ENCODE measurements at regions not wholly inside any gene's neighbourhood (a gene's known extent, or its start where the extent isn't known, plus 50 kb on each side); places are given as distances from the start of the nearest gene placed in this dataset.

- no peak for DNase-seq
- Mint-ChIP-seq H3K4me1 (no peaks in the 10 kb centered on the region), H3K27me3 (ENCODE audit: low read depth, poor library complexity) (peaks cover 5% of the 10 kb centered on the region), H3K36me3 (ENCODE audit: low read depth) (no peaks in the 10 kb centered on the region), H3K4me3 (no peak overlapping the region), H3K27ac (no peak overlapping the region), H3K9me3 (no peaks in the 10 kb centered on the region)
- TF ChIP-seq, protein P1, sequence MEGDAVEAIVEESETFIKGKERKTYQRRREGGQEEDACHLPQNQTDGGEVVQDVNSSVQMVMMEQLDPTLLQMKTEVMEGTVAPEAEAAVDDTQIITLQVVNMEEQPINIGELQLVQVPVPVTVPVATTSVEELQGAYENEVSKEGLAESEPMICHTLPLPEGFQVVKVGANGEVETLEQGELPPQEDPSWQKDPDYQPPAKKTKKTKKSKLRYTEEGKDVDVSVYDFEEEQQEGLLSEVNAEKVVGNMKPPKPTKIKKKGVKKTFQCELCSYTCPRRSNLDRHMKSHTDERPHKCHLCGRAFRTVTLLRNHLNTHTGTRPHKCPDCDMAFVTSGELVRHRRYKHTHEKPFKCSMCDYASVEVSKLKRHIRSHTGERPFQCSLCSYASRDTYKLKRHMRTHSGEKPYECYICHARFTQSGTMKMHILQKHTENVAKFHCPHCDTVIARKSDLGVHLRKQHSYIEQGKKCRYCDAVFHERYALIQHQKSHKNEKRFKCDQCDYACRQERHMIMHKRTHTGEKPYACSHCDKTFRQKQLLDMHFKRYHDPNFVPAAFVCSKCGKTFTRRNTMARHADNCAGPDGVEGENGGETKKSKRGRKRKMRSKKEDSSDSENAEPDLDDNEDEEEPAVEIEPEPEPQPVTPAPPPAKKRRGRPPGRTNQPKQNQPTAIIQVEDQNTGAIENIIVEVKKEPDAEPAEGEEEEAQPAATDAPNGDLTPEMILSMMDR (IDR thresholded peaks at IDR 0.05): no peak
These were observed 101.6 kb downstream of the CFAP44 start for GRCh38 chr3:113339616-113340244.

All from nephron progenitor cell (in vitro differentiated cells).